ENCODE measurements at regions not wholly inside any gene's neighbourhood (a gene's known extent, or its start where the extent isn't known, plus 50 kb on each side); places are given as distances from the start of the nearest gene placed in this dataset.

- Mint-ChIP-seq H3K4me3 (no peak overlapping the region), H3K9me3 (no peaks in the 10 kb centered on the region), H3K27ac (no peak overlapping the region), H3K36me3 (peaks cover 4 to 7% (median 6%) of the 10 kb centered on the region in 3 donors), H3K4me1 (no peaks in the 10 kb centered on the region), H3K27me3 (ENCODE audit: low read depth in 3 of 3) (peaks cover 0 to 3% (median 2%) of the 10 kb centered on the region in 3 donors)
- no peak for DNase-seq
These were observed 174.7 kb downstream of the DHX35 start for GRCh38 chr20:39136798-39137197.

DNA sequence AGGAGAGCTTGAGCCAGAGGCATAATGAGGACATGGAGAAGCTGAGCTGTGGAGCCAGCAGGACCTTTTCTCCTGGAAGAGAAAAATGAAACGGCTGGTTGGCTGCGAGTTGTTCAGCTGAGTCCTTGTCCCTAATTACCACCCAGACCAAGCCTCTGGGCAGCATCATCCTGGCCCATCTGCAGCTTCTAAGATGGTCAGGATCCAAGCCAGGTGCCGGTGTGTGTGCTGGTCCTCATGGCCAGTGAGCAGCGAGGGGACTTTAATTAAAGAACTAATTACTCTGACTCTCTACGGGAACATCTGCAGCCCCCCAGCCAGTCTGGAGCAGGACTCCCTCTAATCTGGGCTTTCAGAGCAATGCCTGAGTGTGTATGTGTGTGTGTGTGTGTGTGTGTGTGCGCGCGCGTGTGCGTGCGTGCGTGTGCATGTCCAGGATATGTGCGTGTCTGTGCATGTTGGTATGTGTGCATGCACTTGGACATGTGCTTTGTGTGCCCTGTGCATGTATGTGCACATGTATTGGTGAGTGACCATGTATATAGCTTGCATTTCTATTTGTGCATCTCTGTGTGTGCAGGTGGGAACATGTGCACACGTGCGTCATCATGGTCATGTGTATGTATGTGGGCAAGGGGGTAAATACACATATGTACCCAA is 173.9 kb downstream of the DHX35 start:
- H3K9me3 Mint-ChIP-seq = no peaks in the 10 kb centered on the region
- H3K36me3 Mint-ChIP-seq = peaks cover 4 to 9% (median 7%) of the 10 kb centered on the region in 3 donors
- no peak overlapping the region for H3K4me3 Mint-ChIP-seq
- no peak overlapping the region for H3K27ac Mint-ChIP-seq
- no peaks in the 10 kb centered on the region for H3K4me1 Mint-ChIP-seq
- H3K27me3 Mint-ChIP-seq (ENCODE audit: low read depth in 3 of 3) = peaks cover 0 to 4% (median 2%) of the 10 kb centered on the region in 3 donors
- no peak for DNase-seq

- DNase-seq = no peak
- Mint-ChIP-seq H3K27ac (no peak overlapping the region), H3K9me3 (no peaks in the 10 kb centered on the region), H3K4me1 (no peaks in the 10 kb centered on the region), H3K36me3 (peaks cover 4 to 9% (median 7%) of the 10 kb centered on the region in 3 donors), H3K4me3 (no peak overlapping the region), H3K27me3 (ENCODE audit: low read depth in 3 of 3) (peaks cover 2 to 4% (median 2%) of the 10 kb centered on the region in 3 donors)
These were observed 171.1 kb downstream of the DHX35 start for GRCh38 chr20:39133201-39133600.

- H3K27ac Mint-ChIP-seq = no peak overlapping the region
- no peak for DNase-seq
- peaks cover 4 to 9% (median 7%) of the 10 kb centered on the region in 3 donors for H3K36me3 Mint-ChIP-seq
- no peak overlapping the region for H3K4me3 Mint-ChIP-seq
- no peaks in the 10 kb centered on the region for H3K9me3 Mint-ChIP-seq
- H3K4me1 Mint-ChIP-seq = no peaks in the 10 kb centered on the region
- H3K27me3 Mint-ChIP-seq (ENCODE audit: low read depth in 3 of 3) = peaks cover 2 to 4% (median 2%) of the 10 kb centered on the region in 3 donors
These were observed 170.4 kb downstream of the DHX35 start for GRCh38 chr20:39132511-39132910.

GRCh38 chr20:39132093-39132492 is 169.9 kb downstream of the DHX35 start:
- H3K4me3 Mint-ChIP-seq = no peak overlapping the region
- H3K4me1 Mint-ChIP-seq = no peaks in the 10 kb centered on the region

GRCh38 chr20:39130627-39131026 is 168.5 kb downstream of the DHX35 start:
- Mint-ChIP-seq H3K27ac (no peak overlapping the region), H3K4me3 (no peak overlapping the region), H3K27me3 (ENCODE audit: low read depth in 3 of 3) (peaks cover 2% of the 10 kb centered on the region in 3 donors), H3K36me3 (peaks cover 4 to 9% (median 7%) of the 10 kb centered on the region in 3 donors), H3K4me1 (no peaks in the 10 kb centered on the region), H3K9me3 (no peaks in the 10 kb centered on the region)
- DNase-seq = no peak

More at GRCh38 chr20:39132093-39132492, 169.9 kb downstream of the DHX35 start:
- Mint-ChIP-seq H3K27me3 (ENCODE audit: low read depth in 3 of 3) (peaks cover 2 to 4% (median 2%) of the 10 kb centered on the region in 3 donors), H3K27ac (no peak overlapping the region), H3K36me3 (peaks cover 4 to 9% (median 7%) of the 10 kb centered on the region in 3 donors), H3K9me3 (no peaks in the 10 kb centered on the region)
- no peak for DNase-seq

DNA sequence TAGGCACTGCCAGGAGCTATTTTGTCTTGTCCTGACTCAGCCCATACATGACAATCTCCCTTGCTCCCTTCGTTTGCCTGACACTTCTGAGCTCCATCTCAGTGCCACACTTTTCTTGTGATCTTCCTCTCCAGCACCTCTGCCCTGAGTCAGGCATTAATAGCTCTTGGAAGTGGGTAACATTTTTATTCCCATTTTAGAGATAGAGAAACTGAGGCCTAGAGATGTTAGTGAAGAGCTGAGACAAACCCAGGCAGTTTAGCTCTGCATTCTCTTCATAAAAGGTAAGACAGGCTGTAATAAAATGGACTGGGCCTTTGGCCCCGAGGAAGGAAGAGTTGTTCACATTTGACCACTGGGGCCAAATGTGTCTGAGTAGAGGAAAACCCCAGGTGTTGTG is 167.4 kb downstream of the DHX35 start:
- Mint-ChIP-seq H3K4me3 (no peak overlapping the region), H3K27ac (no peak overlapping the region), H3K4me1 (no peaks in the 10 kb centered on the region), H3K27me3 (ENCODE audit: low read depth in 3 of 3) (peaks cover 0 to 4% (median 2%) of the 10 kb centered on the region in 3 donors), H3K36me3 (peaks cover 4 to 9% (median 6%) of the 10 kb centered on the region in 3 donors), H3K9me3 (no peaks in the 10 kb centered on the region)
- DNase-seq = no peak

DNA sequence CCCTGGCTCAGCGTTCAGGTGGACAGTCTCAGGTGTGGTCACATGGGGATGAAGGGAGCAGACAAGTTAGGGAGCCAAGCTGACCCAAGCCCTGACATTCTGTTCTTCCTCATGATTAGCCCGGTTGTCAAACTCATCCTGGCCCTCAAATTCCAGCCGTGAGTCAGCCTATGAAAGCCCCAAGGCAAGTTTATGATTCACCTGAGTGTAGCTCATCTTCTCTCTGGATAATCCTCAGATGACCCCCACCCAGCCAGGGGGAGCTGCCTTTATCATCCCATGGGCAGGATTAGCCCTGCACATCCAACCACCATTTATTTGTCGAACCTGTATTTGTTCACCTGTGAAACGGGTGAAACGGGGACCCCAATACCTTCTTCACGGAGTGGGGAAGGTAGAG is 161.9 kb downstream of the DHX35 start:
- no peak overlapping the region for H3K27ac Mint-ChIP-seq
- H3K27me3 Mint-ChIP-seq (ENCODE audit: low read depth in 3 of 3) = peaks cover 0 to 8% (median 3%) of the 10 kb centered on the region in 3 donors
- H3K4me1 Mint-ChIP-seq = peaks cover 0 to 3% of the 10 kb centered on the region in 2 donors
- peaks cover 0 to 6% (median 3%) of the 10 kb centered on the region in 3 donors for H3K36me3 Mint-ChIP-seq
- H3K4me3 Mint-ChIP-seq = no peak overlapping the region
- DNase-seq = no peak
- no peaks in the 10 kb centered on the region for H3K9me3 Mint-ChIP-seq

DNA sequence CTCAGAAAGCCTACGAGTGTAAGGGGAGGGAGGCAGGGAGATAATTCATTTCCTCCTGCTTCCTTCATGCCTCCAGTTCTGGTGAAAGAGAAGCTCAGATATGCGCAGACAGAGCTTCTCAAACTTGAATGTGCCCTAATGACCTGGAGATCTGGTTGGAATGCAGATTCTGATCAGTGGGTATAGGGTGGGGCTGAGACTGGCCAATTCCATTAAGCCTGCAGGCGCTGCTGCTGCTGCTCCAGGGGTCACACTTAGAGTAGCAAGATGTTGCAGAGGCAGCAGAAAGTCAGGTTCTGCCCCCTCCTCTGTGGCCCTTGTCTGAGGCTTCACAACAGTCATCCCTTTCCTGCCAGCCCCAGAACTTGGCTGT is 161.0 kb downstream of the DHX35 start:
- no peak for DNase-seq
- Mint-ChIP-seq H3K9me3 (no peaks in the 10 kb centered on the region), H3K36me3 (peaks cover 0 to 6% (median 3%) of the 10 kb centered on the region in 3 donors), H3K27ac (no peak overlapping the region), H3K4me3 (no peak overlapping the region), H3K27me3 (ENCODE audit: low read depth in 3 of 3) (peaks cover 0 to 11% (median 4%) of the 10 kb centered on the region in 3 donors), H3K4me1 (peaks cover 0 to 3% of the 10 kb centered on the region in 2 donors)

DNA sequence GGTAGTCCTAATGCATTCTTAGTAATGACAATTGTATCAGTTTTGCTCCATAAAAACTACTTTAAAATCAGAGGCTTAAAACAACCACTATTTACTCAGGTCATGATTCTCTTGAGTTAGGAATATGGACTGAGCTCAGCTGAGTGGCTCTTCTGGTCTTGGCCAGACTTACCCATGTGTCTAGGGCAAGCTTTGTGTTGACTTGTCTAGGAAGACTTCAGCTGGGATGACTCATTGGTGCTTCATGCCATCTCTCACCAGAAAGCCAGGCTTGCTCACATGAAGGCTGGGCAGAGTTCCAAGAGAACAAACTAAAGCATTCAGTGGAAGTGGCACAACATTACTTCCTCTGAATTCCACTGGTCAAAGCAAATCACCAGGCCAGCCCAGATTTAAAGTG is 155.3 kb downstream of the DHX35 start:
- peaks cover 0 to 5% (median 5%) of the 10 kb centered on the region in 3 donors for H3K27me3 Mint-ChIP-seq (ENCODE audit: low read depth in 3 of 3)
- no peak overlapping the region for H3K4me3 Mint-ChIP-seq
- peaks cover 0 to 3% (median 0%) of the 10 kb centered on the region in 3 donors for H3K36me3 Mint-ChIP-seq
- no peaks in the 10 kb centered on the region for H3K9me3 Mint-ChIP-seq
- H3K27ac Mint-ChIP-seq = no peak overlapping the region
- no peak for DNase-seq
- peaks cover 0 to 3% of the 10 kb centered on the region in 2 donors for H3K4me1 Mint-ChIP-seq

DNA sequence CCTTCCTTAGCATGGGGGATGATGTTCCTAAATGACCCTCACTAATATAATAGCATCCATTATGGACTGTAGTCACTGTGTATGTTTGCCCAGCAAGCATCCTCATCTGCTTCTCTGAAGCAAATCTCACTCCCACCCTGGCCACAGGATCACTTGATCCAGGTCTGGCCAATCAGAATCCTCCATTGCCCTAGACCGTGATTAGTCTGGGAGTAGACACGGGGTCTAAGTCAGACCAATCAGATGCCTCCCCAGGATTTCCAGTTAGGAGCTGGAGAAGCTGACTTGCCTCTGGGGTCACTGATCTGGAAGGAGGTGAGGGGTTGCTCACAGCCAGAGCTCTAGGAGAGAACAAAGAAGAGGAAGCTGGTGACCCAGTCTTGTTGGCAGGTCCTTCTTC is 153.9 kb downstream of the DHX35 start:
- Mint-ChIP-seq H3K27ac (no peak overlapping the region), H3K27me3 (ENCODE audit: low read depth in 3 of 3) (peaks cover 0 to 5% (median 5%) of the 10 kb centered on the region in 3 donors), H3K4me1 (peaks cover 0 to 2% of the 10 kb centered on the region in 2 donors), H3K36me3 (peaks cover 0 to under 1% (median 0%) of the 10 kb centered on the region in 3 donors), H3K9me3 (no peaks in the 10 kb centered on the region), H3K4me3 (no peak overlapping the region)
- DNase-seq = no peak

- DNase-seq = no peak
- H3K4me3 Mint-ChIP-seq = no peak overlapping the region
- no peak overlapping the region for H3K27ac Mint-ChIP-seq
- H3K9me3 Mint-ChIP-seq = peaks cover 0 to under 1% (median 0%) of the 10 kb centered on the region in 6 donors
- H3K36me3 Mint-ChIP-seq = peaks cover 0 to 2% (median 0%) of the 10 kb centered on the region in 3 donors
- peaks cover 1 to 4% (median 3%) of the 10 kb centered on the region in 3 donors for H3K27me3 Mint-ChIP-seq (ENCODE audit: low read depth in 3 of 3)
- H3K4me1 Mint-ChIP-seq = peaks cover 0 to 2% of the 10 kb centered on the region in 2 donors
These were observed 150.1 kb downstream of the DHX35 start for GRCh38 chr20:39112178-39112743.

GRCh38 chr20:39111359-39112177 is 149.4 kb downstream of the DHX35 start:
- Mint-ChIP-seq H3K27me3 (ENCODE audit: low read depth in 3 of 3) (peaks cover 1 to 4% (median 3%) of the 10 kb centered on the region in 3 donors), H3K27ac (peak overlapping the region in 1 of 6 donors; percentile 17), H3K4me1 (peaks cover 0 to 2% of the 10 kb centered on the region in 2 donors), H3K36me3 (peaks cover 0 to 4% (median 0%) of the 10 kb centered on the region in 3 donors), H3K4me3 (no peak overlapping the region), H3K9me3 (peaks cover 0 to 2% (median 0%) of the 10 kb centered on the region in 6 donors)
- DNase-seq = no peak

- no peak for DNase-seq
- H3K9me3 Mint-ChIP-seq = peaks cover 0 to 2% (median 0%) of the 10 kb centered on the region in 6 donors
- H3K4me1 Mint-ChIP-seq = peaks cover 0 to 2% of the 10 kb centered on the region in 2 donors
- H3K27ac Mint-ChIP-seq = no peak overlapping the region
- H3K27me3 Mint-ChIP-seq (ENCODE audit: low read depth in 3 of 3) = peaks cover 1 to 4% (median 3%) of the 10 kb centered on the region in 3 donors
- no peak overlapping the region for H3K4me3 Mint-ChIP-seq
- peaks cover 0 to 4% (median 0%) of the 10 kb centered on the region in 3 donors for H3K36me3 Mint-ChIP-seq
These were observed 148.6 kb downstream of the DHX35 start for GRCh38 chr20:39110819-39111136.
